A549 (cell line): ENCODE measurements at regions not wholly inside any gene's neighbourhood (a gene's known extent, or its start where the extent isn't known, plus 50 kb on each side); places are given as distances from the start of the nearest gene placed in this dataset.

Source experiments
- ATAC-seq, 2 experiments: fragments of 200-7000 bp in 1 of 2; fragments of >200 bp in 1 of 2; cut with Nextera tagmentation in 1 of 2; cut with Tn5 transposase in 1 of 2; 3 replicates each; pipeline versions ENCODE4 v1.8.0 to v1.9.1; 2018 to 2020; ENCODE audit warnings: mild to moderate bottlenecking in 1 of 2, moderate library complexity in 1 of 2
- CTCF ChIA-PET: fragments of 300-600 bp; sonication (Branson Sonifier 250); formaldehyde crosslinking; extraction: SDS; loops from one replicate; lab custom pipeline; 2021; ENCODE audit warnings: antibody characterized with exemption, inconsistent platforms; lab: Yijun Ruan, JAX
- POLR2A ChIA-PET: fragments of 350-600 bp; formaldehyde crosslinking; extraction: SDS; loops from one replicate; lab custom pipeline; 2021; ENCODE audit warnings: antibody characterized with exemption, inconsistent platforms; lab: Yijun Ruan, JAX
- DNase-seq, 2 experiments: peaks; one replicate each; pipeline versions ENCODE4 v3.0.0 to v3.0.0-alpha.2; 2011 to 2016; ENCODE audit warnings: low read depth in 1 of 2, low spot score in 1 of 2
- FAIRE-seq: peaks from 2 replicates; lab custom pipeline; 2011; peaks lifted over from hg19 to GRCh38; lab: Jason Lieb, UNC
- H3K27ac ChIP-seq, 2 experiments: fragments of >200 bp; sonication (Bioruptor Twin); formaldehyde crosslinking; 3 replicates each; pipeline ENCODE4 v1.5.1; 2016 to 2017
- H3K4me1 ChIP-seq: fragments of >200 bp; sonication (Bioruptor Twin); formaldehyde crosslinking; 3 replicates; pipeline ENCODE4 v1.6.1; 2016
- H3K4me2 ChIP-seq: fragments of >200 bp; sonication (Bioruptor Twin); formaldehyde crosslinking; 3 replicates; pipeline ENCODE4 v1.6.1; 2016
- H3K4me3 ChIP-seq: fragments of >200 bp; sonication (Bioruptor Twin); formaldehyde crosslinking; 3 replicates; pipeline ENCODE4 v1.5.1; 2016
- H3K9me3 ChIP-seq: fragments of >200 bp; sonication (Bioruptor Twin); formaldehyde crosslinking; 3 replicates; pipeline ENCODE4 v1.6.1; 2016
- CBX8 ChIP-seq: fragments of 200-600 bp; sonication (generic); IDR thresholded peaks from 2 replicates; pipeline ENCODE4 v1.6.1; 2016
- CEBPB ChIP-seq, 2 experiments: fragments of >200 bp in 1 of 2; sonication (Bioruptor Twin) in 1 of 2; formaldehyde crosslinking in 1 of 2; IDR thresholded peaks; 2 replicates each; pipeline ENCODE4 v1.6.1; 2012 to 2016
- CHD2 ChIP-seq: fragments of 150-350 bp; IDR thresholded peaks from 2 replicates; pipeline ENCODE4 v1.6.1; 2014; ENCODE audit warnings: low read length; ENCODE audit not compliant: partially characterized antibody
- EP300 ChIP-seq, 2 experiments: fragments of >200 bp; sonication (Bioruptor Twin); formaldehyde crosslinking; IDR thresholded peaks; 2 replicates in 1 of 2; 3 replicates in 1 of 2; pipeline ENCODE4 v1.6.1; 2016 to 2017
- ESRRA ChIP-seq: fragments of 150-350 bp; IDR thresholded peaks from 2 replicates; pipeline ENCODE4 v1.6.1; 2014; ENCODE audit warnings: mild to moderate bottlenecking, low read length, borderline replicate concordance
- GATA3 ChIP-seq: IDR thresholded peaks from 2 replicates; pipeline ENCODE4 v1.6.1; 2012; ENCODE audit warnings: borderline replicate concordance
- HEYL ChIP-seq: fragments of 250-450 bp; sonication (Bioruptor Pico); IDR thresholded peaks from 2 replicates; pipeline ENCODE4 v1.8.0; 2021; ENCODE audit warnings: mild to moderate bottlenecking, moderate library complexity
- HOXB13 ChIP-seq: fragments of 250-450 bp; sonication (Bioruptor Pico); IDR thresholded peaks from 2 replicates; pipeline ENCODE4 v1.5.0; 2020; ENCODE audit warnings: low read depth, mild to moderate bottlenecking, moderate library complexity
- KDM1A ChIP-seq: fragments of 200-600 bp; sonication (generic); IDR thresholded peaks from 2 replicates; pipeline ENCODE4 v1.6.1; 2016; ENCODE audit warnings: low read depth, mild to moderate bottlenecking
- MAFK ChIP-seq: fragments of 450-650 bp; IDR thresholded peaks from 2 replicates; pipeline ENCODE4 v1.6.1; 2014; ENCODE audit not compliant: partially characterized antibody
- MAZ ChIP-seq: fragments of 150-350 bp; IDR thresholded peaks from 2 replicates; pipeline ENCODE4 v1.6.1; 2014; ENCODE audit warnings: antibody characterized with exemption, low read depth, low read length, borderline replicate concordance
- MYC ChIP-seq: IDR thresholded peaks from 2 replicates; pipeline ENCODE4 v1.6.1; 2012; ENCODE audit warnings: mild to moderate bottlenecking, inconsistent platforms, low read length, improper control_type of control experiment, borderline replicate concordance
- NPAS2 ChIP-seq: fragments of 250-450 bp; sonication (Bioruptor Pico); IDR thresholded peaks from 2 replicates; pipeline ENCODE4 v1.8.0; 2022; ENCODE audit warnings: mild to moderate bottlenecking, moderate library complexity, borderline replicate concordance
- PHF8 ChIP-seq: fragments of 200-600 bp; sonication (generic); IDR thresholded peaks from 2 replicates; pipeline ENCODE4 v1.6.1; 2016; ENCODE audit warnings: low read depth, mild to moderate bottlenecking, antibody characterized with exemption, moderate library complexity, borderline replicate concordance
- RNF2 ChIP-seq: fragments of 200-600 bp; sonication (generic); IDR thresholded peaks from 2 replicates; pipeline ENCODE4 v1.6.1; 2016; ENCODE audit warnings: low read depth, mild to moderate bottlenecking, antibody characterized with exemption, moderate library complexity, borderline replicate concordance
- TP53 ChIP-seq: fragments of 250-450 bp; sonication (Bioruptor Pico); IDR thresholded peaks from 2 replicates; pipeline ENCODE4 v1.5.0; 2021; ENCODE audit warnings: mild to moderate bottlenecking, moderate library complexity
- WGBS: methylation state at CpG from one replicate; pipeline ENCODE4 v1.1.6; 2017; ENCODE audit errors: missing lambda C conversion rate; 5-methylcytosine and 5-hydroxymethylcytosine counted together
- TF ChIP-seq, protein P1 (sequence below): fragments of 200-600 bp; sonication (generic); IDR thresholded peaks from 2 replicates; pipeline ENCODE4 v1.6.1; 2016; ENCODE audit warnings: antibody characterized with exemption, mild to moderate bottlenecking, moderate library complexity
- TF ChIP-seq, protein P2 (sequence below): IDR thresholded peaks from 2 replicates; pipeline ENCODE4 v1.6.1; 2012; ENCODE audit warnings: low read depth, borderline replicate concordance
- TF ChIP-seq, protein P3 (sequence below): fragments of 450-650 bp; IDR thresholded peaks from 2 replicates; pipeline ENCODE4 v1.6.1; 2014; ENCODE audit warnings: antibody characterized with exemption
- TF ChIP-seq, protein P4 (sequence below): fragments of >200 bp; sonication (Bioruptor Twin); formaldehyde crosslinking; IDR thresholded peaks from 2 replicates; pipeline ENCODE4 v1.6.1; 2016

DNA sequence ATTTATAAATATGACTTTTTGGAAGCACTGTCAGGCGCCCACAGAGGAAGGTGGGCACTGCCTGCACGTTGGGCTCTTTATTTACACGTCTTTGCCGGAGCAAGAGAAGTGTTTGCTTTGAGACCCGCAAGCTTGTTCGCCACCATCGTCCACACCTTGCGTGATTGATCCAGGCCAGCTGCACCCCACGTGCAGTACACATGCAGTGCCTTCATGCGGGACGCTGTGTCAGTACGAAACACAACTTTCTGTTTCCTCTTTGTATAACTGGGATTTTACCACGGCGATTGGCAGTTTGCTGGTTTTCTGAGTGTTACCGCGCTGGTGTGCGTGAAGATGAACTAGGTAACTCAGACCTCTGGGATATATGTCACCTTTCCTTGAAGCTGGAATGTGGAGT, 571.0 kb upstream of the SALL3 start (continued):
- TF ChIP-seq, protein P1, sequence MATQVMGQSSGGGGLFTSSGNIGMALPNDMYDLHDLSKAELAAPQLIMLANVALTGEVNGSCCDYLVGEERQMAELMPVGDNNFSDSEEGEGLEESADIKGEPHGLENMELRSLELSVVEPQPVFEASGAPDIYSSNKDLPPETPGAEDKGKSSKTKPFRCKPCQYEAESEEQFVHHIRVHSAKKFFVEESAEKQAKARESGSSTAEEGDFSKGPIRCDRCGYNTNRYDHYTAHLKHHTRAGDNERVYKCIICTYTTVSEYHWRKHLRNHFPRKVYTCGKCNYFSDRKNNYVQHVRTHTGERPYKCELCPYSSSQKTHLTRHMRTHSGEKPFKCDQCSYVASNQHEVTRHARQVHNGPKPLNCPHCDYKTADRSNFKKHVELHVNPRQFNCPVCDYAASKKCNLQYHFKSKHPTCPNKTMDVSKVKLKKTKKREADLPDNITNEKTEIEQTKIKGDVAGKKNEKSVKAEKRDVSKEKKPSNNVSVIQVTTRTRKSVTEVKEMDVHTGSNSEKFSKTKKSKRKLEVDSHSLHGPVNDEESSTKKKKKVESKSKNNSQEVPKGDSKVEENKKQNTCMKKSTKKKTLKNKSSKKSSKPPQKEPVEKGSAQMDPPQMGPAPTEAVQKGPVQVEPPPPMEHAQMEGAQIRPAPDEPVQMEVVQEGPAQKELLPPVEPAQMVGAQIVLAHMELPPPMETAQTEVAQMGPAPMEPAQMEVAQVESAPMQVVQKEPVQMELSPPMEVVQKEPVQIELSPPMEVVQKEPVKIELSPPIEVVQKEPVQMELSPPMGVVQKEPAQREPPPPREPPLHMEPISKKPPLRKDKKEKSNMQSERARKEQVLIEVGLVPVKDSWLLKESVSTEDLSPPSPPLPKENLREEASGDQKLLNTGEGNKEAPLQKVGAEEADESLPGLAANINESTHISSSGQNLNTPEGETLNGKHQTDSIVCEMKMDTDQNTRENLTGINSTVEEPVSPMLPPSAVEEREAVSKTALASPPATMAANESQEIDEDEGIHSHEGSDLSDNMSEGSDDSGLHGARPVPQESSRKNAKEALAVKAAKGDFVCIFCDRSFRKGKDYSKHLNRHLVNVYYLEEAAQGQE = no peak
- no peak for TF ChIP-seq HOXB13 (CRISPR knock-in tag)
- TF ChIP-seq, all 56 proteins: peak for 0

DNA sequence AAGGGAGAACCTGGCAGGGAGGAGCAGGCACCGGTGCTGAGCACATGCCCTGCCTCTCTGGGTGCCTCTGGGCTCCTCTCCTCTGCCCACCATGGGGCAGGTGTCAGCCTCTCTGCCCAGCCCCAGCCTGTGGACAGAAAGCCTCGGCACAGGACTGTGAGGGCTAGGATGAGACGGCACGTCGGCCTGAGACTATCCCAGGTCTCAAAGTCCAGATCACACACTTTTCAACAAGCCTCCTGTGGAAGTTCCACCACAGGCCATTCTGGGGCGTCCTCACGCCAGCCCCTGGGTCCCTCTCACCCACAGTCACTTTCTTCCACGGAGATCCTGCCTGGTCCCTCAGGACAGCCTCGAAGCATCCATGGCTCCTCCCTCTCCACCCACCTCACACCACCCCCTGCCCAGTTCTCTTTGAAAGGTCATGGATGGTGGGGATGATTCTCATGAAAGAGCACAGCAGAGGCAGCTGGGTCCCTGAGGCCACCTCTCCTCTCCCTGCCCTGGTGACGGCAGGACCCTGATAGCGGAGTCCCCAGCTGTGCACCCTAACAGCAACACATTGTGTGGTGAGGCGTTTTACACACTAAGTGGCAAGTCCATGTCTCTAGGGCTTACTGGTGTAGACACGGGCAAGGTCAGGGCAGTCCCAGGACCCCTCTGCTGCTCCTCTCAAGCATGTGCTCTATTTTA, 569.4 kb upstream of the SALL3 start:
- POLR2A ChIA-PET = no interaction called here
- 27% methylated on average over 7 of the region's 13 CpGs for WGBS
- Histone ChIP-seq H3K27ac (no peak overlapping the region), H3K4me3 (no peak overlapping the region), H3K4me2 (no peak overlapping the region), H3K4me1 (no peaks in the 10 kb centered on the region), H3K9me3 (no peaks in the 10 kb centered on the region)
- DNase-seq (no peak), ATAC-seq (no peak), FAIRE-seq (no peak)
- TF ChIP-seq HEYL (no peak), CEBPB (IDR thresholded peaks at IDR 0.05) (no peak), CHD2 (no peak)
- TF ChIP-seq, protein P2, sequence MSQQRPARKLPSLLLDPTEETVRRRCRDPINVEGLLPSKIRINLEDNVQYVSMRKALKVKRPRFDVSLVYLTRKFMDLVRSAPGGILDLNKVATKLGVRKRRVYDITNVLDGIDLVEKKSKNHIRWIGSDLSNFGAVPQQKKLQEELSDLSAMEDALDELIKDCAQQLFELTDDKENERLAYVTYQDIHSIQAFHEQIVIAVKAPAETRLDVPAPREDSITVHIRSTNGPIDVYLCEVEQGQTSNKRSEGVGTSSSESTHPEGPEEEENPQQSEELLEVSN = no peak
- TF ChIP-seq, protein P3, sequence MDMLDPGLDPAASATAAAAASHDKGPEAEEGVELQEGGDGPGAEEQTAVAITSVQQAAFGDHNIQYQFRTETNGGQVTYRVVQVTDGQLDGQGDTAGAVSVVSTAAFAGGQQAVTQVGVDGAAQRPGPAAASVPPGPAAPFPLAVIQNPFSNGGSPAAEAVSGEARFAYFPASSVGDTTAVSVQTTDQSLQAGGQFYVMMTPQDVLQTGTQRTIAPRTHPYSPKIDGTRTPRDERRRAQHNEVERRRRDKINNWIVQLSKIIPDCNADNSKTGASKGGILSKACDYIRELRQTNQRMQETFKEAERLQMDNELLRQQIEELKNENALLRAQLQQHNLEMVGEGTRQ = no peak
- CTCF ChIA-PET = no interaction called here

DNA sequence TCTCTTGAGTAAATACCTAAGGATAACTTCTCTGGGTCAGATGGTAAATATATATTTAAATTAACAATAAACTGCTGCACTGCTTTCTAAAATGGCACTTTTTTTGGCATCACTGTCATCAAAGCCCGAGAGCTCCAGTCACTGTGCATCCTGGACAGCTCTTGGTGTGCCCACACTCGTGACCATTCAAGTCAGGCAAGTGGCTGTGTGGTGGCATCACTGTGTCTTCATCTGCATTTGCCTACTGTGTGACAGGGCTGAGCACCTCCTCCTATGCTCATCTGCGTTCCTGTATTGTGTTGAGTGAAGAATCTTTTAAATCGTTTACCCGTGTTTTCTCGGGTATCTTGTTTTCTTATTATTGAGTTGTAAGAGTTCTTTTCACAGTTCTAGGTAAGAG, 568.1 kb upstream of the SALL3 start:
- TF ChIP-seq KDM1A = no peak
- TF ChIP-seq CBX8 = no peak
- TF ChIP-seq RNF2 = no peak
- TF ChIP-seq EP300 (IDR thresholded peaks at IDR 0.05) = no peak
- no peak for TF ChIP-seq CEBPB (IDR thresholded peaks at IDR 0.05)
- TF ChIP-seq, protein P4, sequence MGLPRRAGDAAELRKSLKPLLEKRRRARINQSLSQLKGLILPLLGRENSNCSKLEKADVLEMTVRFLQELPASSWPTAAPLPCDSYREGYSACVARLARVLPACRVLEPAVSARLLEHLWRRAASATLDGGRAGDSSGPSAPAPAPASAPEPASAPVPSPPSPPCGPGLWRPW = no peak
- no peak for TF ChIP-seq TP53 (CRISPR knock-in tag)
- TF ChIP-seq, all 56 proteins: peak for 0
- FAIRE-seq = no peak
- H3K4me2 ChIP-seq = no peak overlapping the region
- DNase-seq = no peak
- ATAC-seq = no peak
- no peaks in the 10 kb centered on the region for H3K9me3 ChIP-seq
- ChIA-PET CTCF (interaction anchor here (0.6 kb wide), 1 partner anchor 465 kb away, joined by 3 read pairs; no protein-coding TSS in a partner anchor), POLR2A (no interaction called here)
- H3K4me3 ChIP-seq = no peak overlapping the region
- WGBS = 0% methylated on average over 6 of the region's 6 CpGs
- H3K27ac ChIP-seq = no peak overlapping the region
- H3K4me1 ChIP-seq = no peaks in the 10 kb centered on the region

DNA sequence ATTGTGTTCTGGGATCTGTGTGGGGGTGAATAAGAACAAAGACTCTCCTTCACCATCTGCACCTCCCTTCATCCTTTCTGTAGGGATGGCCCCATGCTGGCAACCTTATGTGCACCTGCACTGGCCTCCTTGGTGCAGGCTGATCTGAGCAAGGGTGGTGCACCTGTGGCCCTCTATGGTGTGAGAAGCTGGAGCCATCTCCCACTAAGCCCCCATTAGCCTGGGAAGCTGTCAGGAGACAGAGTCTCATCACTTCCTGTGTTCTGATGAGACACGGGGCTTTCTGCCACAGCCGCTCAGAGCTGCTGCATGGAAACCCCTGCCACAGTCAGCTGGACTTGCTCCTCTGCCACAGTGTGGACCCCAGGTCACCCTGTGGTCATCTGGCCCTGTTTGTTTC, 565.3 kb upstream of the SALL3 start:
- CTCF ChIA-PET = no interaction called here
- no peak for ATAC-seq
- 45% methylated on average over 2 of the region's 2 CpGs for WGBS
- Histone ChIP-seq H3K4me2 (no peak overlapping the region), H3K27ac (no peak overlapping the region), H3K4me3 (no peak overlapping the region)
- POLR2A ChIA-PET = no interaction called here
- TF ChIP-seq MAZ (no peak), RNF2 (no peak), CEBPB (IDR thresholded peaks at IDR 0.05) (no peak), NPAS2 (CRISPR knock-in tag) (no peak), CHD2 (no peak), GATA3 (no peak), MYC (no peak), MAFK (no peak), ESRRA (no peak), PHF8 (no peak)
- TF ChIP-seq, all 56 proteins: peak for 0
- DNase-seq = no peak
- Histone ChIP-seq H3K4me1 (no peaks in the 10 kb centered on the region), H3K9me3 (no peaks in the 10 kb centered on the region)
- FAIRE-seq = no peak
